ENCODE measurements at regions not wholly inside any gene's neighbourhood (a gene's known extent, or its start where the extent isn't known, plus 50 kb on each side); places are given as distances from the start of the nearest gene placed in this dataset.

GRCh38 chrX:137187540-137187939 lies 153.7 kb upstream of the GPR101 start:
- TF ChIP-seq POLR2A (IDR thresholded peaks at IDR 0.05) (no peak), CTCF (IDR thresholded peaks at IDR 0.05) (no peak)

All from heart left ventricle (tissue), 13 donors.